GM21360 (cell line): ENCODE measurements at regions not wholly inside any gene's neighbourhood (a gene's known extent, or its start where the extent isn't known, plus 50 kb on each side); places are given as distances from the start of the nearest gene placed in this dataset.

ENCODE experiments used
- ATAC-seq: cut with Tn5 transposase; IDR thresholded peaks from one replicate; pipeline ENCODE4 v1.9.1; 2021; ENCODE audit warnings: mild to moderate bottlenecking, moderate library complexity; ENCODE audit not compliant: unreplicated experiment

GRCh38 chr1:214823311-214824117 lies 220.5 kb downstream of the CENPF start:
- no peak for ATAC-seq

DNA sequence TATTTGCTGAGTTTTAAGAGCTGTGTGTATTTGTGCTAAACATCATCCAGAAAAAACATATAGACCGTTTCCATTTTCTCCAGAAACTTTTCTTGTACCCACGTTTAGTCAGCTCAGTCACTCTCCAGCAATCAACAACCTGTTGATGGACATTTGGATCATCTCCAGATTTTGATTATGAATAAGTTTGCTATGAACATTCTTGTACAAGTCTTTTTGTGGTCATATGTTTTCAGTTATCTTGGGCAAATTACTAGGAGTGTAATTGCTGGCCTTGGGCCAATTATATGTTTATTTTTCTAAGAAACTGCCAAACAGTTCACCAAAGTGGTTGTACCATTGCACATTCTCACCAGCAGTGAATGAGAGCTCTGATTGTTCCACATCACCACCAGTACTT lies 221.8 kb downstream of the CENPF start:
- no peak for ATAC-seq

- ATAC-seq = no peak
Observed at GRCh38 chr1:214826619-214827018, 223.6 kb downstream of the CENPF start.

- ATAC-seq = no peak
Observed at GRCh38 chr1:214827883-214828282, 224.9 kb downstream of the CENPF start.

DNA sequence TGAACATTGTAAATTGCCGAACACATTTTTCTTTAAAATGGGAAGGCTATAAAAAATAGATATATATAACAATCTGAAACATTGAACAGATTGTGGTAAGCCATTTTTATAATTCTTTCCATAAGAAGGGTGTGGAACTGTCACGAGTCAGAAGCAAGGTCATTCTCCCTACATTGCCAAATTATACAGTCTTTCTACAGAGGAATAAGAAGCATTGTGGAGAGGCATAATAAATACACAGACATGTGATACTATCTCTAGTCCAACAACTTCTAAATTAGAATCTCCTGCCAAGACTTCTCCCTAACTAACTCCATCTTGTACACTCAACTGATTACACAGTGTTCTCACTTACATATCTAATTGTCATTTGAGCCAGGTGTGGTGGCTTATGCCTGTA lies 227.9 kb downstream of the CENPF start:
- no peak for ATAC-seq

DNA sequence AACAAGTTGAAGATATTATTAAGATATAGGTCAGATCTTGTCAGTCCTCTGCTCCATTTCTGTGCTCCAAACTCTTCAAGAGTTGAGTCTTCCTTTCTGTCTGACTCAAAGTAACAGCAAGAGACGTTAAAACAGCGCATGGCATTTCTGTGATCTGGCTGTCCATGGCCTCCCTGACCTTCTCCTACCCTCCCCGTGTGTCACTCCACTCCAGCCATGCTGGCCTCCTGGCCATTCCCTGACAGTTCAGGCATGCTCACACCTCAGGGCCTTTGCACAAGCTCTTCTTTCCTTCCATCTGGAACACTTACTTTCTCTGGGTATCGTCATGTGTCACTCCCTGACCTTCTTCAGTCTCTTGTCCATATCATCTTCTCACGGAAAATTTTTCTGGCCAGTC lies 229.0 kb downstream of the CENPF start:
- no peak for ATAC-seq

GRCh38 chr1:214833178-214833756 lies 230.3 kb downstream of the CENPF start:
- no peak for ATAC-seq

- ATAC-seq = no peak
Observed at GRCh38 chr1:214837376-214837775, 234.4 kb downstream of the CENPF start.

GRCh38 chr1:214838351-214838750 lies 235.4 kb downstream of the CENPF start:
- ATAC-seq = no peak

- ATAC-seq = no peak
Observed at GRCh38 chr1:214840356-214840755, 237.4 kb downstream of the CENPF start.

GRCh38 chr1:214842856-214843255 lies 239.7 kb upstream of the KCNK2 start:
- no peak for ATAC-seq

DNA sequence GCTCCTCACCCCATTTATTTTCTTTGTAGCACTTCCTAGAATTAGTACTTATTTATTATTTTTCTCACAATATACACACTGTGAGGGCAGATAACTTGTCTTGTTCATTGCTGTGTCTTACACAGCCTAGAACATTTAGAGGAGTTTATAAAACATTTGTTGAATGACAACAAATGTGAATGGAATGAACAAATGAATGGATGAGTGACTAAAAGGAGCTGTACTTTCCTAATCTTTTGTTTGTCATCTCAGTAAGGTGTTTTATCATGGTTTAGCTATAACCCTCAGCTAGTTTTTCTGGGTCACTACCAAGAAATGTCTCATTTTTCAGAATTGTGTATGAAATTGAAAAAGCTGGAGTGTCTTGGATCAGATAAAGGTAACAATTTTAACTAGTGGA lies 239.3 kb upstream of the KCNK2 start:
- no peak for ATAC-seq

GRCh38 chr1:214844319-214844718 lies 238.2 kb upstream of the KCNK2 start:
- no peak for ATAC-seq

GRCh38 chr1:214846276-214846675 lies 236.3 kb upstream of the KCNK2 start:
- ATAC-seq = no peak

DNA sequence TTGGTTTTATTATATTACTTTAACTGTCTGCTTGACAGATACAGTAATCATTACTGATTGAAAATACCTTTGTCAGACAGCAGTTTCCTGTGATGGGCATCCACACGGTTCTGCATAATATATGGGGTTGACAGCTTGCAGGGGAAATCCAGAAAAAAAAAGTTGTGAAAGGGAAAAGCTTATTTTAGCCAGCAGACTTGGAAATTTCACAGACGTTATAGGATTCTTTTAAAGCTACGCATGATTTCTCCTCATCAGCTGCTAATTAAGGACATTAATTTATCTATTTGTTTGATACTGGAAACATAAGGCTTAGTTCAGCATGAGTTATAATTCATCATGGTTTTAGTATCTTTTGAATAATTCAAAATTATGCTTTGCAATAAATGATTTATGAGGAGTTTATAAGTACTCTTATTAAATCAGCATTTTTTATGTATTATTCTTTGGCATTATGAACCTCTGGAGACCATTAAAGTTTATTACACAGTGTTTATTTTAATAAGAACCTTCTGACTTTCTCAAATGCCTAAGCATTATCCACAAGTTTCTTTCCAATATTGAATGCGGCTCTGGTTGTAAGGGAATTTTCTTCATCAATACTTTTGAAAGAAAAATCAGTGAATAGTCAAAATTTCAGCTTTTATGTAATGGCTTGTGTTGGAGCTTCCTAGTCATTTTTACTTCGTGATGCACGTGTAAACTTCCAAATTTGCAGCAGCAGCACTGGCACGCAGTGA lies 235.3 kb upstream of the KCNK2 start:
- no peak for ATAC-seq

DNA sequence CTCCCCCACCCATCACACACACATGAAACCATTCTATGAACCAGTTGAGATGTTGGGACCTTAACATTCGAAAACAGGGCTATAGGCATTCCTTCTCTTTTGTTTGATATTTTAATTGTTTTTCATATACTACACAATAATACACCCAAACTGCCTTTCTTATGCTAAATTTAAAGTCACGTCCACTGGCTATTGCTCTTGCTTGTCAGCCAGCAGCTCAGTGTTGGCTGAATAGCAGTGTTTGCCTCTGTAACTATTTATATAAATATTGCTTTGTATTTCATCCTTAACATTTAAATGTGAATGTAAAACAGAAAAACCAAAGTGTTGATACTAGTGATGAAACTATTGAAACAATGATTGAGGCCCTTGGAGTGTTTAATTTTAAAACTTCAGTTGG lies 234.4 kb upstream of the KCNK2 start:
- no peak for ATAC-seq

DNA sequence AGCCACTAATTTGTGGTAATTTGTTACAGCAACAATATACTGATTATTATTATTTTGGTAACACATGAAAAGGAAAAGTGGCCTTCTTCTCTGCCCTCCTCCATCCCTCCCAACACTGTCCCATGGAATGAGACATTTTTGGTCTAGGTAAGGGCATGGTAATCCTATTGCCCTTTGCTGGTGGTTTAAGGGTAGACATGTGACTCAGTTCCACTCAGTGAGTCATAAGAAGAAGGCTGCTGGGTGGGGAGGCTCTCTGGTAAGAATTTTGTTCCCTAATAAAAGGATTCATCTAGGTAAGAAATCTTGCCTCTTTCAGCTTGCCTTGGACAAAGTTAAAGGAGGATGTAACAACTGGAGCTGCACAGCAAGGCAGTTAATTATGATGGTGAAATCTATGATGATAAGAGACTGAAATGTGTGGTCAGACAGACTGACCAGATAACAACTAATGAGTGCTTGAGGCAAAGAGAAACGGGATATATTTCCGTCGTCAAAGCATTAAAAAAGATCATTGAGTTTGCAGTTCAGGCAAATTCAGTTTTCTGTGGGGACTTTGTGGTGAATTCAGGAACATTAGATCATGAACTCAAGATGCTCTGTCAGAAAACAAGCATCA lies 232.0 kb upstream of the KCNK2 start:
- no peak for ATAC-seq

DNA sequence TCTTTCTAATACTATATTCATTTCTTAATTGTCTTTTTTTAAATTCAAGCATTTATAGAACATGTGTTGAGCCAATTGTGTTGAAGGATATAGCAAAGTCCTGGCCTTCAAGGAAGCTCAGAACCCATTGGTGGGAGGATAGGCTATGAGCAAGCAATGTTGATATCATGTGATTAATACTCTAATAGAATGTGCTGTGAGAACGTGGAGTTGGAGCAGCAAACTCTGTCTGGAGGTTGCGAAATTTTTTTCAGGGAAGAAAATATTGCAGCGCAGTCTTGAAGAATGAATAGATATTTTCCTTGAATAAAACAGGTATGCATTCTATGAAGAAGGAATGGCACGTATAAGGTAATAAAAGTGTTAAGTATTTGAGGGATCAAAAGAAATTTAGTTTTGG lies 229.2 kb upstream of the KCNK2 start:
- ATAC-seq = no peak

DNA sequence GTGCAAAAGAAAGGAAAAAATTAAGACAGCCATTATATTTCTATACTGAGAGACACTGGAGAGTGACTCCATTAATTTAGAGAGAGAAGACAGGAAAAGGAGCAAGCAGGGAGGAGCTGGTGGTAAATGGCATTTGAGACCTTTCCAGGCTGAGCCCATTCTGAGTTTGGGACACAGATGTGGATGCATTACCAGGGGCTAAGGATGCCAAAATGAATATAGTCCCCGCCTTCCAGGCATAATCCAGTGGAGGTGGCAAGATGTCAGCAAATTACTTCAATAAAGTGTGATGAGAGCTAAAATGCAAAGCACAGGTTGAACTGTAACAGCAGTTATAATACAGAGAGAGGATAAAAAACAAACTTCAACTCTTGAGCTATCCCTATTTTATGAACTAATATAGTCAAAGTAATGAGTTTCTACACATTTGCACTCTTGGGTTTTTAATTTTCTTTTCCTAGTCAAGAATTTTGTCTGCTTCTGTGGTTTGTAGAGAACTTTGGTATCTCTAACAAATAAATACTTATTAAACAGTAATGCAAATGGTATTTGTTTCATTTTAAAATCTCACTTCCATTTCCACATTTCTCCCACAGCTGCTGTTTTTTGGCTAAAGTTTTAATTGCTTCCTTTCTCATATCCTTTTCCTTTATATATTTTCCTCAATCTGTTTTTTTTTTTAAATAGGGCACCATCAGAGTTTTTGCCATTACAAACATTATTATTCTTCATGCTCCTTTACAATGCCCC lies 228.2 kb upstream of the KCNK2 start:
- no peak for ATAC-seq

- ATAC-seq = no peak
Observed at GRCh38 chr1:214856843-214857242, 225.7 kb upstream of the KCNK2 start.

- ATAC-seq = no peak
Observed at GRCh38 chr1:214857716-214858115, 224.8 kb upstream of the KCNK2 start.
